ENCODE measurements at regions not wholly inside any gene's neighbourhood (a gene's known extent, or its start where the extent isn't known, plus 50 kb on each side); places are given as distances from the start of the nearest gene placed in this dataset.

- TF ChIP-seq CTCF (IDR thresholded peaks at IDR 0.05 in 4 of 5, conservative IDR thresholded peaks at IDR 0.05 in 1 of 5), result no peak
- no peak for TF ChIP-seq POLR2A (IDR thresholded peaks at IDR 0.05)
These were observed 431.0 kb upstream of the GJE1 start for GRCh38 chr6:141701732-141702131.
